B cell (primary cell): ENCODE measurements at regions not wholly inside any gene's neighbourhood (a gene's known extent, or its start where the extent isn't known, plus 50 kb on each side); places are given as distances from the start of the nearest gene placed in this dataset.

Source experiments
- CTCF ChIP-seq: fragments of 200-600 bp; IDR thresholded peaks from one replicate; pipeline ENCODE4 v1.8.0; 2022; ENCODE audit warnings: antibody characterized with exemption, mild to moderate bottlenecking
- EZH2 ChIP-seq: IDR thresholded peaks from 2 replicates; pipeline ENCODE4 v1.6.1; 2012; ENCODE audit warnings: borderline replicate concordance, low read depth, mild to moderate bottlenecking, moderate library complexity, low read length; ENCODE audit not compliant: insufficient read depth, poor library complexity, severe bottlenecking

DNA sequence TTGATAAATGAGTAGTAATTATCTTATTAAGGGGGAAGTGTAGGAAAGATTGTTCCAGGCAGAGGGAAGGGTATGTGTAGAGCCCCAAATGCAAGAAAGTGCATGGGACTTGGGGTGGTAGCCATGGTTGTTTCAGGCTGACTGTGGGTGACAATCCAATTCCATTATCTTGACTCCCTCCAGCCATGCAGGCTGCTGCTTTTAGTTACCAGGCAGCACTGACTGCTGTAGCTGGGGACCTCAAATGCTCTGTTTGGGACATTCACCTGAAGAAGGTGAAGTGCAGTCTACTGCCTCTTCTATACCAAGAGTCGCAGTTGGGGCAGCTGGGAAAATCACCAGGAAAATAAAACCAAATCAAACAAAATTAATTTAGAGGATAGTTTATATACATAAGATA, 102.4 kb upstream of the NR3C1 start:
- TF ChIP-seq CTCF (no peak), EZH2 (no peak)
